ENCODE measurements at regions not wholly inside any gene's neighbourhood (a gene's known extent, or its start where the extent isn't known, plus 50 kb on each side); places are given as distances from the start of the nearest gene placed in this dataset.

GRCh38 chr10:29688230-29688661 is 53.5 kb upstream of the SVIL start:
- DNase-seq (ENCODE audit: low read depth in 2 of 2), result no peak

- DNase-seq (ENCODE audit: low read depth in 2 of 2), result no peak
Measured at GRCh38 chr10:29687421-29688164, 52.8 kb upstream of the SVIL start.

- no peak for DNase-seq (ENCODE audit: low read depth in 2 of 2)
Measured at GRCh38 chr10:29685506-29685905, 50.7 kb upstream of the SVIL start.
